ENCODE measurements at regions not wholly inside any gene's neighbourhood (a gene's known extent, or its start where the extent isn't known, plus 50 kb on each side); places are given as distances from the start of the nearest gene placed in this dataset.
A peak's percentile ranks its signal among the peaks of the same experiment; 100 is the strongest.

DNA sequence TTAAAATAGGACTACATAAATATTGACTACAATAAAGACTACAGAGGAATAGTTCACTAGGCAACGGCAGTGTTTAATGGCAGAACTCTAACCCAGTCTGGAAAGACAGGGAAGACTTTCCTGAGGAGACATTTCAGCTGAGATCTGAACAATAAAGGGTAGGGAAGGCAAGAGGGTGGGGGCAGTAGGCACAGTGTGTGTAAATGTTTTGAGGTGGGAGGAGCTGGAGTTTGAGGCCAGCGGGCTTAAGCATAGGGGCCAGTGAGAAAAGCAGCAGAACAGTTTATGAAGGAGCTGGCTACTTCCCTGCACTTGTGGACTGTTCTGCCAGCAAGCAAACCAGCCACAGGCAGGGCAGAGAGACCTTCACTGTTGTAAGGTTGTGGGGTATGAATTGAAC, 76.6 kb upstream of the UGP2 start:
- Histone ChIP-seq H3K4me1 (no peaks in the 10 kb centered on the region), H3K4me3 (no peak overlapping the region), H3K27ac (peak overlapping the region; percentile 25), H3K27me3 (no peaks in the 10 kb centered on the region), H3K36me3 (no peaks in the 10 kb centered on the region), H3K9me3 (no peaks in the 10 kb centered on the region)
- DNase-seq (ENCODE audit: low spot score in 2 of 2): no peak
- no peak for TF ChIP-seq EP300 (IDR thresholded peaks at IDR 0.05)
- TF ChIP-seq POLR2AphosphoS5 (IDR thresholded peaks at IDR 0.05): no peak
- no peak for TF ChIP-seq CTCF (IDR thresholded peaks at IDR 0.05)
- TF ChIP-seq POLR2A (IDR thresholded peaks at IDR 0.05): no peak
- WGBS: 70% methylated on average over 2 of the region's 2 CpGs

- no peaks in the 10 kb centered on the region for H3K4me1 ChIP-seq
- H3K27me3 ChIP-seq: no peaks in the 10 kb centered on the region
- H3K9me3 ChIP-seq: no peaks in the 10 kb centered on the region
- H3K4me3 ChIP-seq: no peak overlapping the region
- no peak for DNase-seq (ENCODE audit: low spot score in 2 of 2)
- no peak overlapping the region for H3K27ac ChIP-seq
- TF ChIP-seq EP300 (IDR thresholded peaks at IDR 0.05) (no peak), CTCF (IDR thresholded peaks at IDR 0.05) (no peak), POLR2A (IDR thresholded peaks at IDR 0.05) (no peak), POLR2AphosphoS5 (IDR thresholded peaks at IDR 0.05) (no peak)
- H3K36me3 ChIP-seq: no peaks in the 10 kb centered on the region
- WGBS: 93% methylated on average over 1 of the region's 1 CpG
These were observed 74.4 kb upstream of the UGP2 start for GRCh38 chr2:63767307-63767706.

GRCh38 chr2:63768051-63768450, 73.6 kb upstream of the UGP2 start:
- TF ChIP-seq CTCF (IDR thresholded peaks at IDR 0.05) (no peak), POLR2AphosphoS5 (IDR thresholded peaks at IDR 0.05) (no peak), POLR2A (IDR thresholded peaks at IDR 0.05) (no peak), EP300 (IDR thresholded peaks at IDR 0.05) (no peak)
- H3K36me3 ChIP-seq: no peaks in the 10 kb centered on the region
- no peak overlapping the region for H3K4me3 ChIP-seq
- no peaks in the 10 kb centered on the region for H3K27me3 ChIP-seq
- no peak for DNase-seq (ENCODE audit: low spot score in 2 of 2)
- H3K9me3 ChIP-seq: no peaks in the 10 kb centered on the region
- H3K4me1 ChIP-seq: no peaks in the 10 kb centered on the region
- no peak overlapping the region for H3K27ac ChIP-seq

- H3K27ac ChIP-seq: no peak overlapping the region
These were observed 71.8 kb upstream of the UGP2 start for GRCh38 chr2:63769915-63770314.

DNA sequence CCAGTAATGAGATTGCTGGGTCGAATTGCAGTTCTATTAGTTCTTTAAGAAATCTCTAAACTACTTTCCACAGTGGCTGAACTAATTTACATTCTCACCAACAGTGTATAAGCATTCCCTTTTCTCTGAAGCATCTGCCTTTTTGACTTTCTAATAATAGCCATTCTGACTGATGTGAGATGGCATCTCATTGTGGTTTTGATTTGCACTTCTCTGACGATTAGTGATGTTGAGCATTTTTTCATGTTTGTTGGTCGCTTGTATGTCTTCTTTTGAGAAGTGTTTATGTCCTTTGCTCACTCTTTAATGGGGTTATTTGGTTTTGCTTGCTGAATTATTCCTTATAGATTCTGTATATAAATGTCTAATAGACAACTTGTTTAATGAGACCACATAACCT, 69.6 kb upstream of the UGP2 start:
- Histone ChIP-seq H3K36me3 (no peaks in the 10 kb centered on the region), H3K4me1 (no peaks in the 10 kb centered on the region), H3K9me3 (no peaks in the 10 kb centered on the region), H3K27ac (no peak overlapping the region), H3K27me3 (no peaks in the 10 kb centered on the region), H3K4me3 (no peak overlapping the region)
- no peak for TF ChIP-seq POLR2A (IDR thresholded peaks at IDR 0.05)
- TF ChIP-seq EP300 (IDR thresholded peaks at IDR 0.05): no peak
- no peak for TF ChIP-seq CTCF (IDR thresholded peaks at IDR 0.05)
- no peak for TF ChIP-seq POLR2AphosphoS5 (IDR thresholded peaks at IDR 0.05)
- DNase-seq (ENCODE audit: low spot score in 2 of 2): no peak
- 91% methylated on average over 3 of the region's 3 CpGs for WGBS

More at GRCh38 chr2:63769915-63770314, 71.8 kb upstream of the UGP2 start:
- Histone ChIP-seq H3K36me3 (no peaks in the 10 kb centered on the region), H3K4me1 (no peaks in the 10 kb centered on the region), H3K27me3 (no peaks in the 10 kb centered on the region), H3K4me3 (no peak overlapping the region), H3K9me3 (no peaks in the 10 kb centered on the region)
- TF ChIP-seq CTCF (IDR thresholded peaks at IDR 0.05): no peak
- 86% methylated on average over 3 of the region's 3 CpGs for WGBS
- no peak for DNase-seq (ENCODE audit: low spot score in 2 of 2)

Data from suprapubic skin (tissue), 4 donors.